A549 (cell line): ENCODE measurements at regions not wholly inside any gene's neighbourhood (a gene's known extent, or its start where the extent isn't known, plus 50 kb on each side); places are given as distances from the start of the nearest gene placed in this dataset.

Experiments used
- CBX2 ChIP-seq: fragments of 200-600 bp; sonication (generic); IDR thresholded peaks from 2 replicates; pipeline ENCODE4 v1.6.1; 2016; ENCODE audit warnings: low read depth, mild to moderate bottlenecking, borderline replicate concordance
- EP300 ChIP-seq, 2 experiments: fragments of >200 bp; sonication (Bioruptor Twin); formaldehyde crosslinking; IDR thresholded peaks; 2 replicates in 1 of 2; 3 replicates in 1 of 2; pipeline ENCODE4 v1.6.1; 2016 to 2017
- ESRRA ChIP-seq: fragments of 150-350 bp; IDR thresholded peaks from 2 replicates; pipeline ENCODE4 v1.6.1; 2014; ENCODE audit warnings: mild to moderate bottlenecking, low read length, borderline replicate concordance
- HEYL ChIP-seq: fragments of 250-450 bp; sonication (Bioruptor Pico); IDR thresholded peaks from 2 replicates; pipeline ENCODE4 v1.8.0; 2021; ENCODE audit warnings: mild to moderate bottlenecking, moderate library complexity
- JUN ChIP-seq, 2 experiments: fragments of >200 bp; sonication (Bioruptor Twin); formaldehyde crosslinking; IDR thresholded peaks; 2 replicates in 1 of 2; 3 replicates in 1 of 2; pipeline ENCODE4 v1.6.1; 2016 to 2017
- JUNB ChIP-seq: fragments of >200 bp; sonication (Bioruptor Twin); formaldehyde crosslinking; IDR thresholded peaks from 2 replicates; pipeline ENCODE4 v1.6.1; 2016
- MAFK ChIP-seq: fragments of 450-650 bp; IDR thresholded peaks from 2 replicates; pipeline ENCODE4 v1.6.1; 2014; ENCODE audit not compliant: partially characterized antibody
- NPAS2 ChIP-seq: fragments of 250-450 bp; sonication (Bioruptor Pico); IDR thresholded peaks from 2 replicates; pipeline ENCODE4 v1.8.0; 2022; ENCODE audit warnings: mild to moderate bottlenecking, moderate library complexity, borderline replicate concordance
- POLR2A ChIP-seq: IDR thresholded peaks from 2 replicates; pipeline ENCODE4 v1.6.1; 2012; ENCODE audit warnings: mild to moderate bottlenecking, low read length
- RCOR1 ChIP-seq: fragments of 150-350 bp; IDR thresholded peaks from 2 replicates; pipeline ENCODE4 v1.6.1; 2014; ENCODE audit warnings: antibody characterized with exemption, low read length, low read depth
- RNF2 ChIP-seq: fragments of 200-600 bp; sonication (generic); IDR thresholded peaks from 2 replicates; pipeline ENCODE4 v1.6.1; 2016; ENCODE audit warnings: low read depth, mild to moderate bottlenecking, antibody characterized with exemption, moderate library complexity, borderline replicate concordance
- TF ChIP-seq, protein P1 (sequence below): fragments of >200 bp; sonication (Bioruptor Twin); formaldehyde crosslinking; IDR thresholded peaks from 3 replicates; pipeline ENCODE4 v1.5.1; 2016
- TF ChIP-seq, protein P2 (sequence below): IDR thresholded peaks from 2 replicates; pipeline ENCODE4 v1.6.1; 2012
- TF ChIP-seq, protein P3 (sequence below): fragments of 450-650 bp; IDR thresholded peaks from 2 replicates; pipeline ENCODE4 v1.6.1; 2014; ENCODE audit warnings: antibody characterized with exemption

DNA sequence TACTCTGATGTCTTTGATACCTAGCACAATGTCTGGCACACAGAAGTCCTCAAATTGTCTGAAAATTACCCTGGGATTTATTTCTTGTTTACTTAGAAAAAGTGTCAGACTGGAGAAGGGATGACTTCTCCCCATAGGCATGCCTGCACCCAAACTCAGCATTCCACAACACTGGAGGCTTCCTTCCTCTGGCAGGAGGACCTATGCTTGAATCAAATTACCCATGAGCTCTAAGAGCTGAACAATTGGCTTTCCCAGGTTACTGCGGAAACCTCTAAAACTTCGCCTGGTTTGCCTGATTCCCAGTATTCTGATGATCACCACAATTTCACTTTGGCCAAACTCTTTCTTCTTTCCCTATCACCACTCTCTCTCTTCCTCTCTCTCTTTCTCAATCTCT, 217.4 kb downstream of the DIPK2A start:
- TF ChIP-seq ESRRA (no peak), CBX2 (no peak), POLR2A (no peak), RCOR1 (no peak), RNF2 (no peak), EP300 (IDR thresholded peaks at IDR 0.05) (no peak), JUN (IDR thresholded peaks at IDR 0.05) (no peak), NPAS2 (CRISPR knock-in tag) (no peak), MAFK (no peak), JUNB (no peak), HEYL (CRISPR knock-in tag) (no peak)
- TF ChIP-seq, protein P1, sequence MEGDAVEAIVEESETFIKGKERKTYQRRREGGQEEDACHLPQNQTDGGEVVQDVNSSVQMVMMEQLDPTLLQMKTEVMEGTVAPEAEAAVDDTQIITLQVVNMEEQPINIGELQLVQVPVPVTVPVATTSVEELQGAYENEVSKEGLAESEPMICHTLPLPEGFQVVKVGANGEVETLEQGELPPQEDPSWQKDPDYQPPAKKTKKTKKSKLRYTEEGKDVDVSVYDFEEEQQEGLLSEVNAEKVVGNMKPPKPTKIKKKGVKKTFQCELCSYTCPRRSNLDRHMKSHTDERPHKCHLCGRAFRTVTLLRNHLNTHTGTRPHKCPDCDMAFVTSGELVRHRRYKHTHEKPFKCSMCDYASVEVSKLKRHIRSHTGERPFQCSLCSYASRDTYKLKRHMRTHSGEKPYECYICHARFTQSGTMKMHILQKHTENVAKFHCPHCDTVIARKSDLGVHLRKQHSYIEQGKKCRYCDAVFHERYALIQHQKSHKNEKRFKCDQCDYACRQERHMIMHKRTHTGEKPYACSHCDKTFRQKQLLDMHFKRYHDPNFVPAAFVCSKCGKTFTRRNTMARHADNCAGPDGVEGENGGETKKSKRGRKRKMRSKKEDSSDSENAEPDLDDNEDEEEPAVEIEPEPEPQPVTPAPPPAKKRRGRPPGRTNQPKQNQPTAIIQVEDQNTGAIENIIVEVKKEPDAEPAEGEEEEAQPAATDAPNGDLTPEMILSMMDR: no peak
- TF ChIP-seq, protein P2, sequence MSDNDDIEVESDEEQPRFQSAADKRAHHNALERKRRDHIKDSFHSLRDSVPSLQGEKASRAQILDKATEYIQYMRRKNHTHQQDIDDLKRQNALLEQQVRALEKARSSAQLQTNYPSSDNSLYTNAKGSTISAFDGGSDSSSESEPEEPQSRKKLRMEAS: no peak
- TF ChIP-seq, protein P3, sequence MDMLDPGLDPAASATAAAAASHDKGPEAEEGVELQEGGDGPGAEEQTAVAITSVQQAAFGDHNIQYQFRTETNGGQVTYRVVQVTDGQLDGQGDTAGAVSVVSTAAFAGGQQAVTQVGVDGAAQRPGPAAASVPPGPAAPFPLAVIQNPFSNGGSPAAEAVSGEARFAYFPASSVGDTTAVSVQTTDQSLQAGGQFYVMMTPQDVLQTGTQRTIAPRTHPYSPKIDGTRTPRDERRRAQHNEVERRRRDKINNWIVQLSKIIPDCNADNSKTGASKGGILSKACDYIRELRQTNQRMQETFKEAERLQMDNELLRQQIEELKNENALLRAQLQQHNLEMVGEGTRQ: no peak
